Tibial artery (tissue), 4 donors: ENCODE measurements at regions not wholly inside any gene's neighbourhood (a gene's known extent, or its start where the extent isn't known, plus 50 kb on each side); places are given as distances from the start of the nearest gene placed in this dataset.
"Not testable (repeated sequence)": the region's sequence is repeated elsewhere in the genome, so short reads cannot be mapped to it uniquely, and the experiment has no call there.

Experiments
- DNase-seq, 2 donors: peaks; one replicate each; pipeline ENCODE4 v3.0.0-alpha.2; 2019
- H3K27ac ChIP-seq, 2 donors: fragments of 200-600 bp; sonication (generic) in 1 of 2; 1 replicate in 1 of 2; 2 replicates in 1 of 2; pipeline ENCODE4 v1.5.1; 2018 to 2019; ENCODE audit warnings: mild to moderate bottlenecking in 1 of 2
- H3K27me3 ChIP-seq, 2 donors: fragments of 200-600 bp; sonication (generic) in 1 of 2; one replicate each; pipeline versions ENCODE4 v1.5.1 to v1.6.0; 2016 to 2019
- H3K36me3 ChIP-seq, 3 donors: fragments of 200-600 bp; sonication (generic) in 2 of 3; one replicate each; pipeline ENCODE4 v1.5.1; 2016 to 2019; ENCODE audit warnings: mild to moderate bottlenecking in 2 of 3
- H3K4me1 ChIP-seq, 4 donors: fragments of 200-600 bp; sonication (generic) in 2 of 4; 1 replicate in 3 of 4; 2 replicates in 1 of 4; pipeline ENCODE4 v1.5.1; 2016 to 2019
- H3K4me3 ChIP-seq, 2 donors: fragments of 200-600 bp; sonication (generic) in 1 of 2; 1 replicate in 1 of 2; 2 replicates in 1 of 2; pipeline ENCODE4 v1.5.1; 2018 to 2019; ENCODE audit warnings: mild to moderate bottlenecking in 2 of 2
- H3K9me3 ChIP-seq, 3 donors: fragments of 200-600 bp; sonication (generic) in 1 of 3; one replicate each; pipeline ENCODE4 v1.5.1; 2016 to 2019
- CTCF ChIP-seq, 2 experiments: fragments of 200-600 bp in 1 of 2; fragments of 450-650 bp in 1 of 2; IDR thresholded peaks; one replicate each; pipeline ENCODE4 v1.5.1; 2017 to 2019; ENCODE audit warnings: antibody characterized with exemption in 2 of 2, mild to moderate bottlenecking in 1 of 2, moderate library complexity in 1 of 2
- intact Hi-C: fragments of 100-400 bp; cut with DNase I; formaldehyde crosslinking; loops from one replicate; pipeline ENCODE4 v1.15.0; 2023; ENCODE audit warnings: low total_unique reads

GRCh38 chr12:127169321-127170181 is 1097.4 kb upstream of the TMEM132C start:
- Histone ChIP-seq H3K27me3 (no peaks in the 10 kb centered on the region), H3K27ac (no peak overlapping the region), H3K36me3 (no peaks in the 10 kb centered on the region), H3K4me3 (no peak overlapping the region), H3K4me1 (peaks cover 0 to 7% (median 2%) of the 10 kb centered on the region in 4 donors), H3K9me3 (no peaks in the 10 kb centered on the region)
- DNase-seq = no peak
- no peak for TF ChIP-seq CTCF (IDR thresholded peaks at IDR 0.05)
- intact Hi-C loops = no loop called here

DNA sequence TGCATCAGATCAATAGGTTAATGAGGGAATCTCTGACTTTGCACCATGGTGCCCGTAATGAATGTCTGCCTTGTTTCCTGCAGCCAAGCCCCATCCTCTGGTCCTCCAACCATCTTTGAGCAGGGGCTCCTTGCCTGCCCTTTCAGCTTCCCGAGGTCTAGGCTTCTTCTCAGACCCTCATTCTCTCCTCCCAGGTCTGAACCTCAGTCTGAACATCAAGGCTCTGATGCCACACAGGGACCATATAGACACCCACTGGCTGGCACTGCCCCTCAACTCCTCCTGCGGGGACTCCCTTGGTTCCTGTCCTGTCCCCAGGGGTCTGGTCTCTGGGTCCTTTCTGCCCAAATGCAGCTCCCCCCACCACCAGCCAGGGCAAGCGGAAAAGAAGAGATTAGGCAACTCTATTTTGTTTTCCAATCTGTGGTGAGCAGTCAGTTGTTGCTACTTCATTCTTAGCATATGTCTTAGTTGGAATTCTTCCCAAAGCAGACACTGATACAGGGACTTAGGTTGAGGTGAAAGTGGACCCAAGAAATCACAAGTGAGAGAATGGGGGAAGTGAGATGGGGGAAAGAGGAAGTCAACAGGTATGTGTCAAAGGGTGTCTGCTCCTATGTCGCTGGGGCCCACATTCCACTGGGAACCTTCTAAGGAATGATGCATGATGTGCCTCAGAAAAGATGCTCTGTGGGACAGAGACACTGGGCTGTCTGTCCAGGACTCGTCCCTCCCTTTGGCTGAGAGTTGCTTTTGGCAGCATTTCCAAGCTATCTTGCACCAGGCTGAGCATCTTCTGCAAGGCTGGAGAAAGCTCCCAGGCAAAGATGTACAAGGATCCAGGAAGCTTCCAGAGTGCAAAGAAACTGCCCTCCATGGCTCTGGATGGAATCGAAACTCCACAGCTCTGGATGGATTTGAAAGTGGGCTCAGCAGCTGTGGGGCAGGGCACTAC is 1096.5 kb upstream of the TMEM132C start:
- Histone ChIP-seq H3K9me3 (no peaks in the 10 kb centered on the region), H3K4me3 (no peak overlapping the region), H3K27ac (no peak overlapping the region), H3K27me3 (no peaks in the 10 kb centered on the region), H3K4me1 (peaks cover 0 to 7% (median 2%) of the 10 kb centered on the region in 4 donors), H3K36me3 (no peaks in the 10 kb centered on the region)
- TF ChIP-seq CTCF (IDR thresholded peaks at IDR 0.05) = no peak
- intact Hi-C loops = no loop called here
- DNase-seq = no peak

DNA sequence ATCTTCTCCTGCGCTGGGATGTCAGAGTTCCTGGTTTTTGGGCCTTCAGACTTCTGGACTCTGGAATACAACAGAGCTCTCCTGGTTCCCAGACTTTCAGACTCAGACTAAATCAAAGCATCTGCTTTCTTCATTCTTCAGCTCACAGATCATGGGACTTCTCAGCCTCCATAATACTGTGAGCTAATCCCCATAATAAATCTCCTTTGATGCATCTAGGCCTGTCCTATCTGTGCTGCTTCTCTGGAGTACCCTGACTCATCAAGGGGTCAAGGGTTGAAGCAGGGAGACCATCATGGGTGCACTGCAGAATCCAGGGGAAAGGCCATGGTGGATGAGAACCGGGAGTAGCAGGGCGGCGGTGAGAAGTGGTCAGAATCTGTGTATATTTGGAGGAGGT is 1094.1 kb upstream of the TMEM132C start:
- no peak for TF ChIP-seq CTCF (IDR thresholded peaks at IDR 0.05)
- Histone ChIP-seq H3K9me3 (peaks cover 0 to 13% (median 10%) of the 10 kb centered on the region in 3 donors), H3K27me3 (no peaks in the 10 kb centered on the region), H3K4me3 (no peak overlapping the region), H3K27ac (no peak overlapping the region), H3K36me3 (no peaks in the 10 kb centered on the region), H3K4me1 (no peaks in the 10 kb centered on the region)
- intact Hi-C loops = no loop called here
- no peak for DNase-seq

- H3K27me3 ChIP-seq, DNase-seq, intact Hi-C loops: not testable (repeated sequence)
These were observed 1093.0 kb upstream of the TMEM132C start for GRCh38 chr12:127173971-127174370.

DNA sequence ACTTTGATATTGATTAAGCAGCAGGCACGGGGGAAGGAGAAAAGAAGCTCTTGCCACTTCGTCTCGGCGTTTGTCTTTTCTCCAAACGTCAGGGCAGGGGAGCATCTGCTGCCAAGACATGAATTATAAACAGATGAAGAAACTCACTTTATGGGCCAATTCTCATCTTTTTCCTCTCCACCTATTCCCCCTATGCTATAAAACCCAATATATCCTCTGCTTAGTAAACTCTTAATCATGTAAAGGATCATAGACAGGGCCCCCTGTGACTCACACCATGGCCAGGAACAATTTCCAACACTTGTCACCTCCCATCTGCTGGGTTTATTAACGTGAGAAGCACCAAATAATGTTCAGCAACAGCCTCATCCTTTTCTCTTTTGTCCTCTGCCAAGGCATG is 1092.1 kb upstream of the TMEM132C start:
- peaks cover 0 to 13% (median 10%) of the 10 kb centered on the region in 3 donors for H3K9me3 ChIP-seq
- H3K27ac ChIP-seq = no peak overlapping the region
- H3K36me3 ChIP-seq = no peaks in the 10 kb centered on the region
- intact Hi-C loops = no loop called here
- H3K4me1 ChIP-seq = no peaks in the 10 kb centered on the region
- DNase-seq = no peak
- no peaks in the 10 kb centered on the region for H3K27me3 ChIP-seq
- no peak for TF ChIP-seq CTCF (IDR thresholded peaks at IDR 0.05)
- no peak overlapping the region for H3K4me3 ChIP-seq

More at GRCh38 chr12:127173971-127174370, 1093.0 kb upstream of the TMEM132C start:
- not testable (repeated sequence) for H3K4me3 ChIP-seq, H3K27ac ChIP-seq, H3K4me1 ChIP-seq, H3K36me3 ChIP-seq
- H3K9me3 ChIP-seq = peaks cover 0 to 13% (median 10%) of the 10 kb centered on the region in 3 donors
